NCI-H1105 treated with DMSO at 0.1 percent for 48 hours (cell line): ENCODE measurements at regions not wholly inside any gene's neighbourhood (a gene's known extent, or its start where the extent isn't known, plus 50 kb on each side); places are given as distances from the start of the nearest gene placed in this dataset.

ENCODE experiments used
- DNase-seq: peaks from one replicate; lab custom pipeline; 2025; lab: John Stamatoyannopoulos, UW

GRCh38 chr3:94694894-94695293, 632.0 kb downstream of the NSUN3 start:
- no peak for DNase-seq

- DNase-seq: no peak
These were observed 641.6 kb downstream of the NSUN3 start for GRCh38 chr3:94704467-94704866.

- DNase-seq: no peak
These were observed 646.5 kb downstream of the NSUN3 start for GRCh38 chr3:94709249-94709902.

GRCh38 chr3:94714194-94714593, 651.3 kb downstream of the NSUN3 start:
- DNase-seq: no peak

GRCh38 chr3:94716326-94717018, 653.6 kb downstream of the NSUN3 start:
- DNase-seq: no peak

GRCh38 chr3:94734206-94734605, 671.3 kb downstream of the NSUN3 start:
- DNase-seq: no peak

- DNase-seq: no peak
These were observed 672.5 kb downstream of the NSUN3 start for GRCh38 chr3:94735354-94735753.

- DNase-seq: no peak
These were observed 674.3 kb downstream of the NSUN3 start for GRCh38 chr3:94737116-94737515.

- DNase-seq: no peak
These were observed 676.6 kb downstream of the NSUN3 start for GRCh38 chr3:94739420-94739819.

- DNase-seq: no peak
These were observed 695.9 kb downstream of the NSUN3 start for GRCh38 chr3:94758751-94759150.

- no peak for DNase-seq
These were observed 709.5 kb downstream of the NSUN3 start for GRCh38 chr3:94772402-94772801.

GRCh38 chr3:94775746-94776145, 712.9 kb downstream of the NSUN3 start:
- DNase-seq: no peak

- no peak for DNase-seq
These were observed 713.6 kb downstream of the NSUN3 start for GRCh38 chr3:94776401-94776915.

- DNase-seq: no peak
These were observed 715.4 kb downstream of the NSUN3 start for GRCh38 chr3:94778289-94778688.

- DNase-seq: no peak
These were observed 716.1 kb downstream of the NSUN3 start for GRCh38 chr3:94778814-94779494.

- no peak for DNase-seq
These were observed 716.8 kb downstream of the NSUN3 start for GRCh38 chr3:94779699-94780098.

GRCh38 chr3:94784274-94784673, 721.4 kb downstream of the NSUN3 start:
- no peak for DNase-seq

GRCh38 chr3:94787066-94787465, 724.2 kb downstream of the NSUN3 start:
- DNase-seq: no peak

- DNase-seq: no peak
These were observed 724.9 kb downstream of the NSUN3 start for GRCh38 chr3:94787734-94788270.

GRCh38 chr3:94794563-94794962, 731.7 kb downstream of the NSUN3 start:
- DNase-seq: no peak

- no peak for DNase-seq
These were observed 736.7 kb downstream of the NSUN3 start for GRCh38 chr3:94799420-94800060.

- peak; percentile 4 for DNase-seq
These were observed 749.0 kb downstream of the NSUN3 start for GRCh38 chr3:94811836-94812235.
